SU-DHL-6 (cell line): ENCODE measurements at regions not wholly inside any gene's neighbourhood (a gene's known extent, or its start where the extent isn't known, plus 50 kb on each side); places are given as distances from the start of the nearest gene placed in this dataset.

Experiments
- H2AFZ ChIP-seq: fragments of 200-600 bp; sonication (generic); 2 replicates; pipeline ENCODE4 v1.6.1; 2014; ENCODE audit warnings: low read depth, mild to moderate bottlenecking, moderate library complexity, mixed read lengths, antibody characterized with exemption, low read length; ENCODE audit not compliant: severe bottlenecking
- H3F3A ChIP-seq: fragments of 200-600 bp; shearing (Covaris generic); 2 replicates; pipeline ENCODE4 v1.6.0; 2016; ENCODE audit warnings: antibody characterized with exemption, mild to moderate bottlenecking; ENCODE audit not compliant: insufficient read depth
- H3K27ac ChIP-seq: fragments of 200-600 bp; sonication (generic); 2 replicates; pipeline ENCODE4 v1.5.1; 2016; ENCODE audit warnings: low read depth, mild to moderate bottlenecking, low read length, moderate library complexity, mixed read lengths
- H3K27me3 ChIP-seq: fragments of 200-600 bp; sonication (generic), shearing (Covaris generic); 2 replicates; pipeline ENCODE4 v1.6.0; 2014; ENCODE audit warnings: mild to moderate bottlenecking, low read length
- H3K36me3 ChIP-seq: fragments of 200-600 bp; sonication (generic); 2 replicates; pipeline ENCODE4 v1.6.1; 2014; ENCODE audit warnings: mild to moderate bottlenecking, low read length, mixed read lengths
- H3K4me2 ChIP-seq: fragments of 300-600, 200-600 bp; shearing (Covaris generic), sonication (generic); 2 replicates; pipeline ENCODE4 v1.6.0; 2014; ENCODE audit warnings: low read length, low read depth, mild to moderate bottlenecking; ENCODE audit not compliant: poor library complexity, severe bottlenecking
- H3K4me3 ChIP-seq: fragments of 200-600 bp; sonication (generic); 2 replicates; pipeline ENCODE4 v1.5.1; 2014; ENCODE audit warnings: antibody characterized with exemption, low read length, mild to moderate bottlenecking, mixed read lengths; ENCODE audit not compliant: insufficient read depth, poor library complexity, severe bottlenecking
- H3K79me2 ChIP-seq: fragments of 200-600 bp; sonication (generic); 2 replicates; pipeline ENCODE4 v1.6.1; 2014; ENCODE audit warnings: mild to moderate bottlenecking, low read length, moderate library complexity; ENCODE audit not compliant: insufficient read depth
- H3K9ac ChIP-seq: fragments of 200-600 bp; sonication (generic); 2 replicates; pipeline ENCODE4 v1.7.0; 2014; ENCODE audit warnings: mild to moderate bottlenecking, low read length
- H3K9me2 ChIP-seq: fragments of 200-600 bp; sonication (generic); replicated peaks from 2 replicates; pipeline ENCODE4 v1.6.1; 2014; ENCODE audit warnings: low read length; ENCODE audit not compliant: insufficient read depth
- H3K9me3 ChIP-seq: fragments of 200-600 bp; sonication (generic); 2 replicates; pipeline ENCODE4 v1.6.1; 2014; ENCODE audit warnings: low read length, mixed read lengths; ENCODE audit not compliant: insufficient read depth
- H4K20me1 ChIP-seq: fragments of 200-600 bp; sonication (generic); 2 replicates; pipeline ENCODE4 v1.6.1; 2014; ENCODE audit warnings: low read depth, mild to moderate bottlenecking, antibody characterized with exemption, low read length, moderate library complexity, mixed read lengths
- EZH2phosphoT487 ChIP-seq: fragments of 200-600 bp; sonication (generic), shearing (Covaris generic); conservative IDR thresholded peaks from 2 replicates; pipeline ENCODE4 v1.6.1; 2018; ENCODE audit warnings: mild to moderate bottlenecking, antibody characterized with exemption, low read length, moderate library complexity, mixed read lengths
- TF ChIP-seq, protein P1 (sequence below): fragments of 200-600 bp; sonication (generic); IDR thresholded peaks from one replicate; pipeline ENCODE4 v1.5.1; 2017; ENCODE audit warnings: antibody characterized with exemption, mild to moderate bottlenecking, low read length, moderate library complexity; ENCODE audit not compliant: insufficient read depth, poor library complexity, severe bottlenecking

GRCh38 chr4:181682367-181683047 is 560.7 kb upstream of the TENM3 start:
- Histone ChIP-seq H3K79me2 (no peaks in the 10 kb centered on the region), H3K27ac (no peak overlapping the region), H3F3A (no peaks in the 10 kb centered on the region), H3K27me3 (no peaks in the 10 kb centered on the region), H2AFZ (no peak overlapping the region), H3K36me3 (no peaks in the 10 kb centered on the region), H3K4me2 (no peak overlapping the region), H3K9ac (no peak overlapping the region), H3K4me3 (no peak overlapping the region), H4K20me1 (no peaks in the 10 kb centered on the region), H3K9me3 (no peaks in the 10 kb centered on the region), H3K9me2 (no peaks in the 10 kb centered on the region)
- TF ChIP-seq, protein P1, sequence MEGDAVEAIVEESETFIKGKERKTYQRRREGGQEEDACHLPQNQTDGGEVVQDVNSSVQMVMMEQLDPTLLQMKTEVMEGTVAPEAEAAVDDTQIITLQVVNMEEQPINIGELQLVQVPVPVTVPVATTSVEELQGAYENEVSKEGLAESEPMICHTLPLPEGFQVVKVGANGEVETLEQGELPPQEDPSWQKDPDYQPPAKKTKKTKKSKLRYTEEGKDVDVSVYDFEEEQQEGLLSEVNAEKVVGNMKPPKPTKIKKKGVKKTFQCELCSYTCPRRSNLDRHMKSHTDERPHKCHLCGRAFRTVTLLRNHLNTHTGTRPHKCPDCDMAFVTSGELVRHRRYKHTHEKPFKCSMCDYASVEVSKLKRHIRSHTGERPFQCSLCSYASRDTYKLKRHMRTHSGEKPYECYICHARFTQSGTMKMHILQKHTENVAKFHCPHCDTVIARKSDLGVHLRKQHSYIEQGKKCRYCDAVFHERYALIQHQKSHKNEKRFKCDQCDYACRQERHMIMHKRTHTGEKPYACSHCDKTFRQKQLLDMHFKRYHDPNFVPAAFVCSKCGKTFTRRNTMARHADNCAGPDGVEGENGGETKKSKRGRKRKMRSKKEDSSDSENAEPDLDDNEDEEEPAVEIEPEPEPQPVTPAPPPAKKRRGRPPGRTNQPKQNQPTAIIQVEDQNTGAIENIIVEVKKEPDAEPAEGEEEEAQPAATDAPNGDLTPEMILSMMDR = no peak
- no peak for TF ChIP-seq EZH2phosphoT487

DNA sequence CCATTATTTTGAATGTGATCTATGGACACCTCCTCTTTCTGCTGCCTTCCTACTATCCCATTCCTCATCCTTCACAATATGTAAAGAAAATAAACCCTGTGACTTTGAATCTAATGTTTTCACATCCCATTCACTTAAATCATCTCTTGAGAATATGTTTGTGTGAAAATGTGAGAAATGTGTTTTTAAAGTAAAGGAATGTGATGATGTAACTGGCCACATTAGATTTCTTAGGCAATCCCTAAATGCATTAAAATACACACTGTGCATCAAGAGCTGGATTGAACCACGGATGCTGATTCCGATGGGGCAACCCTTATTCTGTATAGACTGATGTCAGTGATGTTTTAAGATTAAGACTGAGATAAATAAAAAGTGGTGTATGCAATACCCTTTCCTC is 558.9 kb upstream of the TENM3 start:
- no peak overlapping the region for H3K27ac ChIP-seq
- H3K36me3 ChIP-seq = no peaks in the 10 kb centered on the region
- no peaks in the 10 kb centered on the region for H3K9me2 ChIP-seq
- no peak overlapping the region for H3K4me3 ChIP-seq
- H2AFZ ChIP-seq = no peak overlapping the region
- H3K4me2 ChIP-seq = no peak overlapping the region
- TF ChIP-seq, protein P1 = no peak
- no peak overlapping the region for H3K9ac ChIP-seq
- H3F3A ChIP-seq = no peaks in the 10 kb centered on the region
- no peaks in the 10 kb centered on the region for H3K9me3 ChIP-seq
- no peaks in the 10 kb centered on the region for H3K79me2 ChIP-seq
- no peaks in the 10 kb centered on the region for H3K27me3 ChIP-seq
- no peaks in the 10 kb centered on the region for H4K20me1 ChIP-seq

GRCh38 chr4:181685461-181685860 is 557.7 kb upstream of the TENM3 start:
- H3K27ac ChIP-seq = no peak overlapping the region
- no peaks in the 10 kb centered on the region for H3F3A ChIP-seq
- H3K27me3 ChIP-seq = no peaks in the 10 kb centered on the region
- no peaks in the 10 kb centered on the region for H4K20me1 ChIP-seq
- no peak overlapping the region for H2AFZ ChIP-seq
- no peak overlapping the region for H3K4me3 ChIP-seq
- H3K36me3 ChIP-seq = no peaks in the 10 kb centered on the region
- no peaks in the 10 kb centered on the region for H3K9me2 ChIP-seq
- no peak for TF ChIP-seq EZH2phosphoT487
- TF ChIP-seq, protein P1 = no peak
- no peak overlapping the region for H3K9ac ChIP-seq
- no peaks in the 10 kb centered on the region for H3K79me2 ChIP-seq
- H3K4me2 ChIP-seq = no peak overlapping the region
- H3K9me3 ChIP-seq = no peaks in the 10 kb centered on the region
